Heart left ventricle (tissue), 13 donors: ENCODE measurements at regions not wholly inside any gene's neighbourhood (a gene's known extent, or its start where the extent isn't known, plus 50 kb on each side); places are given as distances from the start of the nearest gene placed in this dataset.

Source experiments
- POLR2A ChIP-seq, 2 donors: fragments of 450-650 bp; IDR thresholded peaks; one replicate each; pipeline ENCODE4 v1.6.1; 2017; ENCODE audit warnings: antibody characterized with exemption in 2 of 2, mild to moderate bottlenecking in 2 of 2, moderate library complexity in 2 of 2
- TF ChIP-seq, protein P1 (sequence below), 12 donors: fragments of 200-600 bp; sonication (generic) in 4 of 12; IDR thresholded peaks; one replicate each; pipeline versions ENCODE4 v1.5.0 to v1.8.0; 2018 to 2022; ENCODE audit warnings: antibody characterized with exemption in 12 of 12, mild to moderate bottlenecking in 5 of 12
- donor health status: ischemic (EF 13 %, LVEDD 7.1; RV severe dilation, severe dysfunction).
- donor health status: DM: no; HTN: yes; CAD: no.
- donor health status: DM: no; HTN: no; CAD: no.
- donor health status: ischemic (EF 25% LVEDD 6.9; RV normal size, moderate dysfunction).
- donor health status: ischemic (EF 25% LVEDD 5.7; RV mildly dilated, moderate dysfunction).
- donor health status: ischemic (EF 35%, LVEDD 5.7; RV mildly dilated, moderate dysfunction).
- donor health status: nonischemic (EF 11% LVEDD 7.7; RV severe dilation, severe dysfunction).
- donor health status: DM: yes; HTN: yes; CAD: no.
- donor health status: PGD.
- donor health status: ischemic (EF 29% LVEDD 5.4; RV normal size, mild dysfunction).
- donor health status: nonischemic (EF 23%, LVEDD 6.1; RV moderate dilation, normal function).

DNA sequence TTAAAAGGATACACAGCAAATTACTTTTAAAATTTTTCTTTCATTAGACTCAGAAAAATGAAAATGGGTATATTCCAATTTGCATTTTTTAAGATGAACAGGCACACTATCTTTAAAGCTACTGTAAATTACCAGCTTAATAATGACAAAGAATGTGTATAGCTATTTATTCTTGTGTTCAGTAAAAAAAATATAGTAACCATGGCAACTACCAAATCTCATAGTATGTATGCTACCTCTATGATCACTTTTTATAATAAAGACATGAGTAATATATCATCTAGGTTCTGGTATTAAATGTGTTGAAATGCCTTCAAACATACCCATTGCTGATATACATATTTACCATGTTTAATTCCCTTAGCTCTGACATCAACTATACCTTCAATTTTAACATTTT is 383.2 kb downstream of the FOXG1 start:
- TF ChIP-seq, protein P1, sequence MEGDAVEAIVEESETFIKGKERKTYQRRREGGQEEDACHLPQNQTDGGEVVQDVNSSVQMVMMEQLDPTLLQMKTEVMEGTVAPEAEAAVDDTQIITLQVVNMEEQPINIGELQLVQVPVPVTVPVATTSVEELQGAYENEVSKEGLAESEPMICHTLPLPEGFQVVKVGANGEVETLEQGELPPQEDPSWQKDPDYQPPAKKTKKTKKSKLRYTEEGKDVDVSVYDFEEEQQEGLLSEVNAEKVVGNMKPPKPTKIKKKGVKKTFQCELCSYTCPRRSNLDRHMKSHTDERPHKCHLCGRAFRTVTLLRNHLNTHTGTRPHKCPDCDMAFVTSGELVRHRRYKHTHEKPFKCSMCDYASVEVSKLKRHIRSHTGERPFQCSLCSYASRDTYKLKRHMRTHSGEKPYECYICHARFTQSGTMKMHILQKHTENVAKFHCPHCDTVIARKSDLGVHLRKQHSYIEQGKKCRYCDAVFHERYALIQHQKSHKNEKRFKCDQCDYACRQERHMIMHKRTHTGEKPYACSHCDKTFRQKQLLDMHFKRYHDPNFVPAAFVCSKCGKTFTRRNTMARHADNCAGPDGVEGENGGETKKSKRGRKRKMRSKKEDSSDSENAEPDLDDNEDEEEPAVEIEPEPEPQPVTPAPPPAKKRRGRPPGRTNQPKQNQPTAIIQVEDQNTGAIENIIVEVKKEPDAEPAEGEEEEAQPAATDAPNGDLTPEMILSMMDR (IDR thresholded peaks at IDR 0.05) = no peak
- no peak for TF ChIP-seq POLR2A (IDR thresholded peaks at IDR 0.05)
